ENCODE measurements at regions not wholly inside any gene's neighbourhood (a gene's known extent, or its start where the extent isn't known, plus 50 kb on each side); places are given as distances from the start of the nearest gene placed in this dataset.

GRCh38 chr4:58560736-58561135 is 1450.6 kb upstream of the IGFBP7 start:
- no peaks in the 10 kb centered on the region for H3K36me3 ChIP-seq
- WGBS, 2 donors = 43 to 58% methylated on average over 1 of the region's 1 CpG
- TF ChIP-seq POLR2A (IDR thresholded peaks at IDR 0.05) = no peak
- no peak for TF ChIP-seq EP300 (IDR thresholded peaks at IDR 0.05)
- TF ChIP-seq CTCF (IDR thresholded peaks at IDR 0.05) = no peak
- H3K4me1 ChIP-seq = no peaks in the 10 kb centered on the region
- H3K4me3 ChIP-seq = no peak overlapping the region
- no peaks in the 10 kb centered on the region for H3K27me3 ChIP-seq
- DNase-seq (ENCODE audit: low spot score in 2 of 2) = no peak
- H3K27ac ChIP-seq = no peak overlapping the region
- no peaks in the 10 kb centered on the region for H3K9me3 ChIP-seq

GRCh38 chr4:58553679-58554078 is 1443.5 kb upstream of the IGFBP7 start:
- no peaks in the 10 kb centered on the region for H3K9me3 ChIP-seq
- H3K27me3 ChIP-seq = no peaks in the 10 kb centered on the region
- no peak for DNase-seq (ENCODE audit: low spot score in 2 of 2)
- no peak overlapping the region for H3K27ac ChIP-seq
- no peaks in the 10 kb centered on the region for H3K4me1 ChIP-seq
- no peaks in the 10 kb centered on the region for H3K36me3 ChIP-seq
- TF ChIP-seq EP300 (IDR thresholded peaks at IDR 0.05) (no peak), CTCF (IDR thresholded peaks at IDR 0.05) (no peak), POLR2A (IDR thresholded peaks at IDR 0.05) (no peak)
- H3K4me3 ChIP-seq = no peak overlapping the region
- WGBS, 2 donors = 55 to 70% methylated on average over 2 of the region's 2 CpGs

GRCh38 chr4:58553031-58553430 is 1442.8 kb upstream of the IGFBP7 start:
- Histone ChIP-seq H3K9me3 (no peaks in the 10 kb centered on the region), H3K4me1 (no peaks in the 10 kb centered on the region), H3K4me3 (no peak overlapping the region), H3K27ac (no peak overlapping the region), H3K27me3 (no peaks in the 10 kb centered on the region), H3K36me3 (no peaks in the 10 kb centered on the region)
- TF ChIP-seq EP300 (IDR thresholded peaks at IDR 0.05) (no peak), POLR2A (IDR thresholded peaks at IDR 0.05) (no peak)
- DNase-seq (ENCODE audit: low spot score in 2 of 2) = no peak
- WGBS, 2 donors = 68 to 86% methylated on average over 1 of the region's 1 CpG

- no peaks in the 10 kb centered on the region for H3K4me1 ChIP-seq
- H3K9me3 ChIP-seq = no peaks in the 10 kb centered on the region
- DNase-seq (ENCODE audit: low spot score in 2 of 2) = no peak
- no peak overlapping the region for H3K27ac ChIP-seq
- H3K27me3 ChIP-seq = no peaks in the 10 kb centered on the region
- no peak for TF ChIP-seq POLR2A (IDR thresholded peaks at IDR 0.05)
- TF ChIP-seq CTCF (IDR thresholded peaks at IDR 0.05) = no peak
- TF ChIP-seq EP300 (IDR thresholded peaks at IDR 0.05) = no peak
- no peak overlapping the region for H3K4me3 ChIP-seq
- no peaks in the 10 kb centered on the region for H3K36me3 ChIP-seq
These were observed 1441.5 kb upstream of the IGFBP7 start for GRCh38 chr4:58551676-58552075.

GRCh38 chr4:58543465-58543864 is 1433.3 kb upstream of the IGFBP7 start:
- WGBS, 2 donors = 79 to 88% methylated on average over 1 of the region's 1 CpG
- no peak overlapping the region for H3K27ac ChIP-seq
- no peaks in the 10 kb centered on the region for H3K9me3 ChIP-seq
- TF ChIP-seq CTCF (IDR thresholded peaks at IDR 0.05) = no peak
- no peak for TF ChIP-seq POLR2A (IDR thresholded peaks at IDR 0.05)
- no peak for TF ChIP-seq EP300 (IDR thresholded peaks at IDR 0.05)
- no peaks in the 10 kb centered on the region for H3K36me3 ChIP-seq
- H3K27me3 ChIP-seq = no peaks in the 10 kb centered on the region
- H3K4me3 ChIP-seq = no peak overlapping the region
- H3K4me1 ChIP-seq = no peaks in the 10 kb centered on the region
- no peak for DNase-seq (ENCODE audit: low spot score in 2 of 2)

- no peak for TF ChIP-seq EP300 (IDR thresholded peaks at IDR 0.05)
- no peak for TF ChIP-seq POLR2A (IDR thresholded peaks at IDR 0.05)
- no peak for TF ChIP-seq CTCF (IDR thresholded peaks at IDR 0.05)
- WGBS, 2 donors = 83 to 93% methylated on average over 1 of the region's 1 CpG
- Histone ChIP-seq H3K4me1 (no peaks in the 10 kb centered on the region), H3K9me3 (no peaks in the 10 kb centered on the region), H3K27ac (no peak overlapping the region), H3K4me3 (no peak overlapping the region), H3K36me3 (no peaks in the 10 kb centered on the region), H3K27me3 (no peaks in the 10 kb centered on the region)
- DNase-seq (ENCODE audit: low spot score in 2 of 2) = no peak
These were observed 1431.7 kb upstream of the IGFBP7 start for GRCh38 chr4:58541926-58542325.
